ENCODE measurements at regions not wholly inside any gene's neighbourhood (a gene's known extent, or its start where the extent isn't known, plus 50 kb on each side); places are given as distances from the start of the nearest gene placed in this dataset.

DNA sequence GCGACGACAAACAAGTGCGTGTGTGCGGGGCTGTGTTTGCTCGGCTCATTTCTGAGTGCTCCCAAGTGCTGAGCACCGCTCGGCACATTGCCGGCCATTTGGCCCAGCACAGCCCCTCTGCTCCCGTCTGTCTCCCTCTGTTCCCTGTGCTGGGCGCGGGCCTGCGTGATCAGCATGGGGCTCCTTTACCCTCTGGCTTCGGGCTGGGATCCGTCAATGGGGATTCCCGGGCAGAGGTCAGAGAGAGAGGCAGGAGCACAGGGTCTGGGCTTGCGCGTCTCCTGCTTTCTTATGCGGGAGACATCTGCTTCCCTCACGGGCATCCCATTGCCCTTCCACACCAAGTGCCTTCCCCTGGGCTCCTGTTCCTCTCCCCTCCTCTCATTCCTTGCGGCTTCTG, 234.0 kb downstream of the ACKR3 start:
- Histone ChIP-seq H3K4me3 (no peak overlapping the region), H3K4me1 (ENCODE audit: low read depth) (no peaks in the 10 kb centered on the region)
- DNase-seq (ENCODE audit: low read depth in 1 of 2, low spot score in 1 of 2): no peak

DNA sequence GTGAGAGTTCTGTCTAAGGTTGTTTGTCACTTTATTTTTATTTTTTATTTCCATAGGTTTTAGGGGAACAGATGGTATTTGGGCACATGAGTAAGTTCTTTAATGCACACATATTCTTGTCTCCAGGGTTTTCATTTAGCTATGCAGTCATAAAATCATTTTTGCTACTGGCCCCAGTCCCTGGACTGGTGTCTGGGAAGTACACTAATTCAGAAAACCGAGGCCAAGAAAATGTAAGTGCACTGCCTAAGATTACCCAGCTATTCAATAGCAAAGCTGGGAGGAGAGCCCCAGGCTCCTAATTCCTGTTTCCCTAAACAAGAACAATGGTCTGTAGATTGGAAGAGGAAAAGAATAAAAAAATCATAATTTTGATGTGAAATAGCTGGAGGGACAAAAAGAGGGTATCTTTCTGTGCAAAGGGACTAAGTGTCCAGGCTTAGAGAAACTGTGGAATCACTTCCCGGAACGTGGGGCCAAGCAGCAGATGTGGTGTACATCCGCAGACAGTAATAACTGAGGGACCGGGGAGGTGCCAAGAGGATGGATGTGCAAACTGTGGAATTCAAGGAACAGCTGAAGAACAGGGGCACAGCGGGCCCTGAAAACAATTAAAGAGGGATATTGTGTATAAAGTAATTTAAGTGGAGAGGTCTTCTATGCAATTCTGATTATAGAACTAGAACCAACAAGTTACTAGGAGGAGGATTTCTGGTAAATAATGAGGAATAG, 236.3 kb downstream of the ACKR3 start:
- no peak overlapping the region for H3K27ac ChIP-seq
- no peaks in the 10 kb centered on the region for H3K9me3 ChIP-seq (ENCODE audit: low read depth)
- no peak overlapping the region for H3K4me3 ChIP-seq
- TF ChIP-seq, protein P1, sequence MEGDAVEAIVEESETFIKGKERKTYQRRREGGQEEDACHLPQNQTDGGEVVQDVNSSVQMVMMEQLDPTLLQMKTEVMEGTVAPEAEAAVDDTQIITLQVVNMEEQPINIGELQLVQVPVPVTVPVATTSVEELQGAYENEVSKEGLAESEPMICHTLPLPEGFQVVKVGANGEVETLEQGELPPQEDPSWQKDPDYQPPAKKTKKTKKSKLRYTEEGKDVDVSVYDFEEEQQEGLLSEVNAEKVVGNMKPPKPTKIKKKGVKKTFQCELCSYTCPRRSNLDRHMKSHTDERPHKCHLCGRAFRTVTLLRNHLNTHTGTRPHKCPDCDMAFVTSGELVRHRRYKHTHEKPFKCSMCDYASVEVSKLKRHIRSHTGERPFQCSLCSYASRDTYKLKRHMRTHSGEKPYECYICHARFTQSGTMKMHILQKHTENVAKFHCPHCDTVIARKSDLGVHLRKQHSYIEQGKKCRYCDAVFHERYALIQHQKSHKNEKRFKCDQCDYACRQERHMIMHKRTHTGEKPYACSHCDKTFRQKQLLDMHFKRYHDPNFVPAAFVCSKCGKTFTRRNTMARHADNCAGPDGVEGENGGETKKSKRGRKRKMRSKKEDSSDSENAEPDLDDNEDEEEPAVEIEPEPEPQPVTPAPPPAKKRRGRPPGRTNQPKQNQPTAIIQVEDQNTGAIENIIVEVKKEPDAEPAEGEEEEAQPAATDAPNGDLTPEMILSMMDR (IDR thresholded peaks at IDR 0.05; ENCODE audit: low read depth, low read length): no peak
- DNase-seq (ENCODE audit: low read depth in 1 of 2, low spot score in 1 of 2): no peak
- no peaks in the 10 kb centered on the region for H3K36me3 ChIP-seq
- H3K27me3 ChIP-seq: no peaks in the 10 kb centered on the region
- H3K4me1 ChIP-seq (ENCODE audit: low read depth): no peaks in the 10 kb centered on the region

More for the DNA sequence above, 234.0 kb downstream of the ACKR3 start:
- TF ChIP-seq, protein P1 (IDR thresholded peaks at IDR 0.05; ENCODE audit: low read depth, low read length): no peak
- H3K36me3 ChIP-seq: no peaks in the 10 kb centered on the region
- H3K27me3 ChIP-seq: no peaks in the 10 kb centered on the region
- no peak overlapping the region for H3K27ac ChIP-seq
- no peaks in the 10 kb centered on the region for H3K9me3 ChIP-seq (ENCODE audit: low read depth)

DNA sequence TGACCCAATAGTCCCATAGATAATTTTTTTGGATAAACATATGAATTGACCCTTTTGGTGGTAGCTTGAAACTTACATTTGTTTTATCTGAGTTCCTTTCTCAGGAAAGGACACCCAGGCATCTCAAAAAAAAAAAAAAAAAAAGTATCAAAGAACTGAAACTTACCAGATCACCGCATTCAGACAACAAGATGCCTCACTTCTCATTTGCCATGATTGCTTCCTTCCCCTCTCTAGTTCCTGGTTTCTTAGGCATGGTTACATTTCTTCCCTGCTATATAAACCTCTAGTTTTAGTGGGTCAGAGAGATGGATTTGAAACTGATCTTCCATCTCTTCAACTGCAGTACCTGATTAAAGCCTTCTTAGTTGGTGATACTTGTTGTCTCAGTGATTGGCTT, 240.1 kb downstream of the ACKR3 start:
- Histone ChIP-seq H3K36me3 (no peaks in the 10 kb centered on the region), H3K9me3 (ENCODE audit: low read depth) (no peaks in the 10 kb centered on the region), H3K4me1 (ENCODE audit: low read depth) (no peaks in the 10 kb centered on the region), H3K4me3 (no peak overlapping the region), H3K27me3 (no peaks in the 10 kb centered on the region), H3K27ac (no peak overlapping the region)
- TF ChIP-seq, protein P1 (IDR thresholded peaks at IDR 0.05; ENCODE audit: low read depth, low read length): no peak
- no peak for DNase-seq (ENCODE audit: low read depth in 1 of 2, low spot score in 1 of 2)

DNA sequence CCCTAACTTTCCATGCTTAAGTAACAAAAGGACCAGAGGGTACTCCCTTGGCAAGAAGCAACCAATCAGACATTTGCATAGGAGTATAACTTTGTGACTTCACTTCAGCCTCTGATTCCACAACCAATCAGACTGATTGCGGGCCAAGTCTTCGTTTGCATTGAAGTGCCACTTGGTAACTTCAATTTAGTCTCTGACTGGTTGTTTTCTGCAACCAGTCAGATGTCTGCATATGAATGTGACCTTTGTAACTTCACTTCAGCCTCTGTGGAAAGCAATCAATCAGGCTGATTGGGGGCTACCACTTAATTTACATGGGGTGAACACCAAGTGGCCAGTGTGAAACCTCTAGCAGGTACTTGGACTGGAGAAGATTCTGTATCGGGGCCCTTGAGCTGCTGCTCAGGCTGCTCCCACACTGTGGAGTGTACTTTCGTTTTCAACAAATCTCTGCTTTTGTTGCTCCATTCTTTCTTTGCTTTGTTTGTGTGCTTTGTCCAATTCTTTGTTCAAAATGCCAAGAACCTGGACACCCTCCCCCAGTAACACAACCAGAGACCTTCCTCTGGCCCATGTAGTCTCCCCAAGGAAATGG, 241.5 kb downstream of the ACKR3 start:
- TF ChIP-seq, protein P1 (IDR thresholded peaks at IDR 0.05; ENCODE audit: low read depth, low read length): no peak
- no peak overlapping the region for H3K4me3 ChIP-seq
- no peak for DNase-seq (ENCODE audit: low read depth in 1 of 2, low spot score in 1 of 2)

DNA sequence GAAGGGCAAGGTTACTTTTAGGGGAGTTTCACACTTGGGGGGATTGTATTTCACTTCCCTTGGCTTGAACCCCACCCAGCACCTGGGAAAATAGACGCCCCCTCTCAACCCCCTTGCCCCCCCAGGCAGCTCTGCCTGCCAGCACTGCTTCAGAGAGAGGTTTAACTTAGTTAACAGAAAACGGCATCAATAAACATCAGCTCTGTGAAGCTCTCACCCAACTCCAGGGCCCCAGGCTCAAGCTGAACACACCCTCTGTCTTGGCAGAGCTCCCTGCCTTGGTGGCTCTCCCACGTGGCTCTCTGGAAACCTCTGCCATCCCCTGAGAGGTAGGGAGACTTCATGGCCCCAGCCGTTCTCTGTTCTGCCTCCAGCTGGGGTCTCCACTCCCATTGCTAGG, 244.1 kb downstream of the ACKR3 start:
- Histone ChIP-seq H3K9me3 (ENCODE audit: low read depth) (no peaks in the 10 kb centered on the region), H3K27ac (no peak overlapping the region), H3K4me3 (no peak overlapping the region), H3K36me3 (no peaks in the 10 kb centered on the region), H3K27me3 (no peaks in the 10 kb centered on the region), H3K4me1 (ENCODE audit: low read depth) (no peaks in the 10 kb centered on the region)
- TF ChIP-seq, protein P1 (IDR thresholded peaks at IDR 0.05; ENCODE audit: low read depth, low read length): no peak
- DNase-seq (ENCODE audit: low read depth in 1 of 2, low spot score in 1 of 2): no peak

More for the DNA sequence above, 241.5 kb downstream of the ACKR3 start:
- Histone ChIP-seq H3K4me1 (ENCODE audit: low read depth) (no peaks in the 10 kb centered on the region), H3K36me3 (no peaks in the 10 kb centered on the region), H3K27ac (no peak overlapping the region), H3K9me3 (ENCODE audit: low read depth) (no peaks in the 10 kb centered on the region), H3K27me3 (no peaks in the 10 kb centered on the region)
